ENCODE measurements at regions not wholly inside any gene's neighbourhood (a gene's known extent, or its start where the extent isn't known, plus 50 kb on each side); places are given as distances from the start of the nearest gene placed in this dataset.

- no peak for DNase-seq (ENCODE audit: low read depth)
These were observed 206.0 kb upstream of the RPS6KA3 start for GRCh38 chrX:20472620-20473258.

GRCh38 chrX:20472148-20472547 lies 205.4 kb upstream of the RPS6KA3 start:
- no peak for DNase-seq (ENCODE audit: low read depth)

GRCh38 chrX:20471483-20471882 lies 204.8 kb upstream of the RPS6KA3 start:
- DNase-seq (ENCODE audit: low read depth): no peak

GRCh38 chrX:20463296-20464075 lies 196.8 kb upstream of the RPS6KA3 start:
- no peak for DNase-seq (ENCODE audit: low read depth)

- DNase-seq (ENCODE audit: low read depth): no peak
These were observed 194.9 kb upstream of the RPS6KA3 start for GRCh38 chrX:20461576-20461975.

GRCh38 chrX:20461002-20461401 lies 194.3 kb upstream of the RPS6KA3 start:
- DNase-seq (ENCODE audit: low read depth): no peak

GRCh38 chrX:20459410-20460350 lies 193.0 kb upstream of the RPS6KA3 start:
- DNase-seq (ENCODE audit: low read depth): no peak

- no peak for DNase-seq (ENCODE audit: low read depth)
These were observed 190.3 kb upstream of the RPS6KA3 start for GRCh38 chrX:20456971-20457370.

GRCh38 chrX:20455001-20455400 lies 188.3 kb upstream of the RPS6KA3 start:
- no peak for DNase-seq (ENCODE audit: low read depth)

GRCh38 chrX:20454117-20454516 lies 187.4 kb upstream of the RPS6KA3 start:
- DNase-seq (ENCODE audit: low read depth): no peak

GRCh38 chrX:20452487-20452886 lies 185.8 kb upstream of the RPS6KA3 start:
- DNase-seq (ENCODE audit: low read depth): no peak

GRCh38 chrX:20451929-20452328 lies 185.2 kb upstream of the RPS6KA3 start:
- no peak for DNase-seq (ENCODE audit: low read depth)

- no peak for DNase-seq (ENCODE audit: low read depth)
These were observed 178.4 kb upstream of the RPS6KA3 start for GRCh38 chrX:20445109-20445508.

- peak; percentile 47 for DNase-seq (ENCODE audit: low read depth)
These were observed 175.9 kb upstream of the RPS6KA3 start for GRCh38 chrX:20442597-20442996.

- DNase-seq (ENCODE audit: low read depth): no peak
These were observed 174.4 kb upstream of the RPS6KA3 start for GRCh38 chrX:20441123-20441522.

GRCh38 chrX:20438871-20439526 lies 172.3 kb upstream of the RPS6KA3 start:
- no peak for DNase-seq (ENCODE audit: low read depth)

- no peak for DNase-seq (ENCODE audit: low read depth)
These were observed 171.0 kb upstream of the RPS6KA3 start for GRCh38 chrX:20437683-20438082.

GRCh38 chrX:20435913-20436312 lies 169.2 kb upstream of the RPS6KA3 start:
- no peak for DNase-seq (ENCODE audit: low read depth)

GRCh38 chrX:20434986-20435385 lies 168.3 kb upstream of the RPS6KA3 start:
- DNase-seq (ENCODE audit: low read depth): no peak

GRCh38 chrX:20433388-20433775 lies 166.7 kb upstream of the RPS6KA3 start:
- no peak for DNase-seq (ENCODE audit: low read depth)

GRCh38 chrX:20432746-20433387 lies 166.2 kb upstream of the RPS6KA3 start:
- no peak for DNase-seq (ENCODE audit: low read depth)

GRCh38 chrX:20432048-20432447 lies 165.3 kb upstream of the RPS6KA3 start:
- peak; percentile 38 for DNase-seq (ENCODE audit: low read depth)
